IMR-90 (cell line): ENCODE measurements at regions not wholly inside any gene's neighbourhood (a gene's known extent, or its start where the extent isn't known, plus 50 kb on each side); places are given as distances from the start of the nearest gene placed in this dataset.

Experiments
- ATAC-seq: fragments of 200-7000 bp; cut with Tn5 transposase; 2 replicates; pipeline ENCODE4 v1.9.1; 2020; ENCODE audit warnings: low read depth, mild to moderate bottlenecking, moderate library complexity
- BruUV-seq: library from RNA; stranded (reverse); fragments of 400-500 nt; replicated peaks from 2 replicates; lab custom pipeline; 2021; lab: Mats Ljungman, UMichigan
- CTCF ChIA-PET: fragments of 300-600 bp; formaldehyde crosslinking; extraction: SDS; loops from one replicate; lab custom pipeline; 2021; ENCODE audit warnings: antibody characterized with exemption; lab: Yijun Ruan, JAX
- POLR2A ChIA-PET: fragments of 300-600 bp; sonication (Branson Sonifier 250); formaldehyde crosslinking; loops from one replicate; lab custom pipeline; 2022; ENCODE audit warnings: antibody characterized with exemption; ENCODE audit not compliant: unreplicated experiment; lab: Charles Lee
- DNase-seq: peaks from one replicate; pipeline ENCODE4 v3.0.0; 2013
- H2AFZ ChIP-seq: replicated peaks from 2 replicates; pipeline ENCODE3; 2013; ENCODE audit warnings: low read length, mild to moderate bottlenecking; ENCODE audit not compliant: poor library complexity
- H2AK5ac ChIP-seq: 2 replicates; pipeline ENCODE4 v1.6.1; 2013; ENCODE audit warnings: low read depth, low read length, inconsistent platforms
- H2AK9ac ChIP-seq: replicated peaks from 2 replicates; pipeline ENCODE3; 2013; ENCODE audit warnings: mild to moderate bottlenecking, low read depth, low read length, moderate library complexity; ENCODE audit not compliant: poor library complexity
- H2BK120ac ChIP-seq: 2 replicates; pipeline ENCODE4 v1.6.1; 2013; ENCODE audit warnings: low read depth, low read length, inconsistent platforms
- H2BK15ac ChIP-seq: 3 replicates; pipeline ENCODE4 v1.6.1; 2013; ENCODE audit warnings: low read depth, low read length, inconsistent platforms
- H2BK20ac ChIP-seq: 2 replicates; pipeline ENCODE4 v1.6.1; 2013; ENCODE audit warnings: low read depth, mild to moderate bottlenecking, inconsistent platforms, low read length, moderate library complexity
- H2BK5ac ChIP-seq: 2 replicates; pipeline ENCODE4 v1.6.1; 2013; ENCODE audit warnings: mild to moderate bottlenecking, low read depth, low read length, inconsistent platforms; ENCODE audit not compliant: poor library complexity, severe bottlenecking
- H3K14ac ChIP-seq: replicated peaks from 2 replicates; pipeline ENCODE4 v1.6.1; 2013; ENCODE audit warnings: low read depth, low read length, inconsistent platforms
- H3K18ac ChIP-seq: 2 replicates; pipeline ENCODE4 v1.6.1; 2013; ENCODE audit warnings: low read depth, low read length, control low read depth
- H3K23ac ChIP-seq: 2 replicates; pipeline ENCODE4 v1.6.1; 2013; ENCODE audit warnings: low read depth, low read length, inconsistent platforms
- H3K27ac ChIP-seq: 2 replicates; pipeline ENCODE4 v1.5.1; 2013; ENCODE audit warnings: mild to moderate bottlenecking, control low read depth, low read length; ENCODE audit not compliant: insufficient read depth
- H3K27me3 ChIP-seq: 2 replicates; pipeline ENCODE4 v1.6.1; 2013; ENCODE audit warnings: low read length; ENCODE audit not compliant: control insufficient read depth, insufficient read depth
- H3K36me3 ChIP-seq: 2 replicates; pipeline ENCODE4 v1.6.1; 2013; ENCODE audit warnings: low read length, mixed read lengths; ENCODE audit not compliant: control insufficient read depth, insufficient read depth
- H3K4ac ChIP-seq: 2 replicates; pipeline ENCODE4 v1.6.1; 2013; ENCODE audit warnings: low read depth, low read length, inconsistent platforms
- H3K4me1 ChIP-seq: 2 replicates; pipeline ENCODE4 v1.6.1; 2013; ENCODE audit warnings: low read length, mixed read lengths; ENCODE audit not compliant: control insufficient read depth, insufficient read depth
- H3K4me2 ChIP-seq: 2 replicates; pipeline ENCODE4 v1.6.1; 2013; ENCODE audit warnings: low read depth, mild to moderate bottlenecking, control low read depth, low read length, moderate library complexity
- H3K4me3 ChIP-seq: 2 replicates; pipeline ENCODE4 v1.5.1; 2013; ENCODE audit warnings: low read depth, mild to moderate bottlenecking, control low read depth, low read length, moderate library complexity; ENCODE audit not compliant: insufficient read depth
- H3K56ac ChIP-seq: 2 replicates; pipeline ENCODE4 v1.6.1; 2013; ENCODE audit warnings: low read length, inconsistent platforms; ENCODE audit not compliant: insufficient read depth; ENCODE audit errors: extremely low read depth
- H3K79me1 ChIP-seq, 2 experiments: 2 replicates each; pipeline ENCODE4 v1.6.1; 2013; ENCODE audit warnings: low read length in 2 of 2, inconsistent platforms in 1 of 2, low read depth in 1 of 2
- H3K9ac ChIP-seq: 2 replicates; pipeline ENCODE4 v1.6.1; 2013; ENCODE audit warnings: low read depth, low read length, control low read depth
- H3K9me1 ChIP-seq: 2 replicates; pipeline ENCODE4 v1.6.1; 2013; ENCODE audit warnings: low read length, inconsistent platforms; ENCODE audit not compliant: insufficient read depth
- H3K9me3 ChIP-seq: 2 replicates; pipeline ENCODE4 v1.6.1; 2013; ENCODE audit warnings: low read length; ENCODE audit not compliant: control insufficient read depth, insufficient read depth
- H4K20me1 ChIP-seq: 2 replicates; pipeline ENCODE4 v1.6.1; 2013; ENCODE audit warnings: low read length, inconsistent platforms; ENCODE audit not compliant: insufficient read depth
- H4K5ac ChIP-seq: 2 replicates; pipeline ENCODE4 v1.6.1; 2013; ENCODE audit warnings: mild to moderate bottlenecking, low read depth, low read length, control low read depth
- H4K8ac ChIP-seq, 2 experiments: 2 replicates each; pipeline ENCODE4 v1.6.1; 2013; ENCODE audit warnings: low read depth in 2 of 2, low read length in 2 of 2, control low read depth in 1 of 2, inconsistent platforms in 1 of 2
- H4K91ac ChIP-seq: 2 replicates; pipeline ENCODE4 v1.6.1; 2013; ENCODE audit warnings: low read depth, low read length, inconsistent platforms; ENCODE audit not compliant: insufficient read depth
- BHLHE40 ChIP-seq: fragments of 150-350 bp; IDR thresholded peaks from 2 replicates; pipeline ENCODE4 v1.6.1; 2016; ENCODE audit warnings: mild to moderate bottlenecking, low read depth, low read length
- CEBPB ChIP-seq: IDR thresholded peaks from 2 replicates; pipeline ENCODE4 v1.6.1; 2012; ENCODE audit warnings: low read depth, low read length, improper control_type of control experiment
- CHD1 ChIP-seq: IDR thresholded peaks from 2 replicates; pipeline ENCODE4 v1.6.1; 2012; ENCODE audit warnings: low read depth, low read length, improper control_type of control experiment
- CTCF ChIP-seq: conservative IDR thresholded peaks from 2 replicates; pipeline ENCODE4 v1.5.1; 2012; ENCODE audit warnings: mild to moderate bottlenecking, low read depth, low read length, improper control_type of control experiment
- ELK1 ChIP-seq: fragments of 150-350 bp; IDR thresholded peaks from 2 replicates; pipeline ENCODE4 v1.6.1; 2016; ENCODE audit warnings: low read depth, mild to moderate bottlenecking, low read length, moderate library complexity, borderline replicate concordance
- FOS ChIP-seq: fragments of 150-350 bp; IDR thresholded peaks from 2 replicates; pipeline ENCODE4 v1.6.1; 2016; ENCODE audit warnings: low read depth, low read length
- MAFK ChIP-seq: IDR thresholded peaks from 2 replicates; pipeline ENCODE4 v1.6.1; 2012; ENCODE audit warnings: low read depth, low read length, improper control_type of control experiment
- MAZ ChIP-seq: IDR thresholded peaks from 2 replicates; pipeline ENCODE4 v1.6.1; 2012; ENCODE audit warnings: low read depth, mild to moderate bottlenecking, low read length, improper control_type of control experiment, moderate library complexity, borderline replicate concordance
- MXI1 ChIP-seq: IDR thresholded peaks from 2 replicates; pipeline ENCODE4 v1.6.1; 2012; ENCODE audit warnings: low read depth, mild to moderate bottlenecking, low read length, moderate library complexity, borderline replicate concordance
- NFE2L2 ChIP-seq: fragments of 150-350 bp; IDR thresholded peaks from 2 replicates; pipeline ENCODE4 v1.6.1; 2016; ENCODE audit warnings: low read depth, mild to moderate bottlenecking, low read length
- POLR2A ChIP-seq: IDR thresholded peaks from 2 replicates; pipeline ENCODE4 v1.6.1; 2012; ENCODE audit warnings: mild to moderate bottlenecking, low read depth, low read length
- RAD21 ChIP-seq: IDR thresholded peaks from 2 replicates; pipeline ENCODE4 v1.6.1; 2012; ENCODE audit warnings: low read length, improper control_type of control experiment
- RCOR1 ChIP-seq: IDR thresholded peaks from 2 replicates; pipeline ENCODE4 v1.6.1; 2012; ENCODE audit warnings: mild to moderate bottlenecking, low read length, improper control_type of control experiment; ENCODE audit not compliant: insufficient replicate concordance
- RFX5 ChIP-seq: IDR thresholded peaks from 2 replicates; pipeline ENCODE4 v1.8.0; 2012; ENCODE audit warnings: low read depth, mild to moderate bottlenecking, low read length, moderate library complexity
- SMC3 ChIP-seq: fragments of 150-350 bp; IDR thresholded peaks from 2 replicates; pipeline ENCODE4 v1.6.1; 2016; ENCODE audit warnings: low read depth, mild to moderate bottlenecking, antibody characterized with exemption, low read length, moderate library complexity
- WGBS, 2 experiments: methylation state at CpG; one replicate each; pipeline versions ENCODE4 v1.1.5 to v1.1.7; 2013; ENCODE audit warnings: missing lambda C conversion rate in 2 of 2; ENCODE audit not compliant: insufficient read length in 1 of 2; ENCODE audit errors: extremely low coverage in 2 of 2; 5-methylcytosine and 5-hydroxymethylcytosine counted together
- dilution Hi-C: fragments of 300-500 bp; cut with HindIII; formaldehyde crosslinking; loops from one replicate; pipeline ENCODE4 v1.14.3; 2018; ENCODE audit warnings: low sequenced_read_pairs; ENCODE audit not compliant: unreplicated experiment
- in situ Hi-C: fragments of 300-500 bp; cut with MboI; formaldehyde crosslinking; loops from 3 replicates; pipeline ENCODE4 v1.14.3; 2019; ENCODE audit warnings: low sequenced_read_pairs, inconsistent platforms, mixed read lengths
- intact Hi-C: fragments of 100-400 bp; cut with micrococcal nuclease; formaldehyde crosslinking; loops from 2 replicates; pipeline ENCODE4 v1.10.0; 2022
- TF ChIP-seq, protein P1 (sequence below): fragments of 150-350 bp; IDR thresholded peaks from 2 replicates; pipeline ENCODE4 v1.6.1; 2017; ENCODE audit warnings: mild to moderate bottlenecking, antibody characterized with exemption, low read length, low read depth

DNA sequence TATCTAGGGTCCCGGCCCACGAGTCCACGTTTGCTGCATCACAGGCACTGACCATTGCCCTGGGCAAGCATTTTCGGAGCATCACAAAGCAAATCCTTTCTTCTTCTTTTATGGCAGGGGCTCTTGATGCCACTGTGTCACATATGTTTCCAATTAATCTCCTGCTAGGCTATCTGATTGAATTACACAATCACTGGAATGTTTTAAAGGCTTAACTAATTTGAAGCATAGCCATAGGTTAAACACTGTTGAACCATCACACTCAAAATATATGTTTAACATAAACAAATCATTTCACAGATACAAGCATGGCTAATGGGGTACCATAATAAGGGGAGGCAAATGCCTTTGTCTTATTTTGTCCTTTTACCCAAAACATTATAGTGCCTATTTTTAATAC lies 338.3 kb downstream of the POU4F1 start:
- ChIA-PET CTCF (no interaction called here), POLR2A (no interaction called here)
- Histone ChIP-seq H3K9me1 (no peaks in the 10 kb centered on the region), H3K79me1 (no peaks in the 10 kb centered on the region), H4K5ac (no peak overlapping the region), H2BK20ac (no peak overlapping the region), H2AFZ (no peak overlapping the region), H3K4me3 (no peak overlapping the region), H3K14ac (no peak overlapping the region), H3K18ac (no peak overlapping the region), H2AK9ac (no peak overlapping the region), H3K27me3 (no peaks in the 10 kb centered on the region), H3K4me2 (no peak overlapping the region), H2AK5ac (no peak overlapping the region), H3K9ac (no peak overlapping the region), H2BK15ac (no peak overlapping the region), H3K9me3 (no peaks in the 10 kb centered on the region), H3K56ac (no peak overlapping the region), H4K20me1 (no peaks in the 10 kb centered on the region), H3K23ac (no peak overlapping the region), H2BK120ac (no peak overlapping the region), H4K91ac (no peak overlapping the region), H3K36me3 (no peaks in the 10 kb centered on the region), H3K4ac (no peak overlapping the region), H4K8ac (no peak overlapping the region), H3K27ac (no peak overlapping the region), H3K4me1 (no peaks in the 10 kb centered on the region), H2BK5ac (no peak overlapping the region)
- WGBS, 2 experiments = 17% methylated on average over 1 of the region's 4 CpGs; no CpG with 5 or more reads in 1 of the 2 experiments
- no peak for TF ChIP-seq FOS
- TF ChIP-seq RAD21 = no peak
- no peak for TF ChIP-seq POLR2A
- no peak for TF ChIP-seq RFX5
- TF ChIP-seq, protein P1, sequence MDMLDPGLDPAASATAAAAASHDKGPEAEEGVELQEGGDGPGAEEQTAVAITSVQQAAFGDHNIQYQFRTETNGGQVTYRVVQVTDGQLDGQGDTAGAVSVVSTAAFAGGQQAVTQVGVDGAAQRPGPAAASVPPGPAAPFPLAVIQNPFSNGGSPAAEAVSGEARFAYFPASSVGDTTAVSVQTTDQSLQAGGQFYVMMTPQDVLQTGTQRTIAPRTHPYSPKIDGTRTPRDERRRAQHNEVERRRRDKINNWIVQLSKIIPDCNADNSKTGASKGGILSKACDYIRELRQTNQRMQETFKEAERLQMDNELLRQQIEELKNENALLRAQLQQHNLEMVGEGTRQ = no peak
- TF ChIP-seq SMC3 = no peak
- TF ChIP-seq MAFK = no peak
- no peak for TF ChIP-seq CTCF
- TF ChIP-seq MXI1 = no peak
- TF ChIP-seq MAZ = no peak
- no peak for TF ChIP-seq RCOR1
- no peak for TF ChIP-seq CEBPB
- no peak for TF ChIP-seq BHLHE40
- TF ChIP-seq NFE2L2 = no peak
- no peak for TF ChIP-seq ELK1
- TF ChIP-seq CHD1 = no peak
- no peak for ATAC-seq
- DNase-seq = no peak
- intact Hi-C loops = no loop called here
- in situ Hi-C loops = no loop called here
- dilution Hi-C loops = no loop called here
- no TSS peak for BruUV-seq
